IMR-90 (cell line): ENCODE measurements at regions not wholly inside any gene's neighbourhood (a gene's known extent, or its start where the extent isn't known, plus 50 kb on each side); places are given as distances from the start of the nearest gene placed in this dataset.

Source experiments
- ATAC-seq: fragments of 200-7000 bp; cut with Tn5 transposase; 2 replicates; pipeline ENCODE4 v1.9.1; 2020; ENCODE audit warnings: low read depth, mild to moderate bottlenecking, moderate library complexity
- BruUV-seq: library from RNA; stranded (reverse); fragments of 400-500 nt; replicated peaks from 2 replicates; lab custom pipeline; 2021; lab: Mats Ljungman, UMichigan
- CTCF ChIA-PET: fragments of 300-600 bp; formaldehyde crosslinking; extraction: SDS; loops from one replicate; lab custom pipeline; 2021; ENCODE audit warnings: antibody characterized with exemption; lab: Yijun Ruan, JAX
- POLR2A ChIA-PET: fragments of 300-600 bp; sonication (Branson Sonifier 250); formaldehyde crosslinking; loops from one replicate; lab custom pipeline; 2022; ENCODE audit warnings: antibody characterized with exemption; ENCODE audit not compliant: unreplicated experiment; lab: Charles Lee
- DNase-seq: peaks from one replicate; pipeline ENCODE4 v3.0.0; 2013
- H2AFZ ChIP-seq: replicated peaks from 2 replicates; pipeline ENCODE3; 2013; ENCODE audit warnings: low read length, mild to moderate bottlenecking; ENCODE audit not compliant: poor library complexity
- H2AK5ac ChIP-seq: 2 replicates; pipeline ENCODE4 v1.6.1; 2013; ENCODE audit warnings: low read depth, low read length, inconsistent platforms
- H2AK9ac ChIP-seq: replicated peaks from 2 replicates; pipeline ENCODE3; 2013; ENCODE audit warnings: mild to moderate bottlenecking, low read depth, low read length, moderate library complexity; ENCODE audit not compliant: poor library complexity
- H2BK120ac ChIP-seq: 2 replicates; pipeline ENCODE4 v1.6.1; 2013; ENCODE audit warnings: low read depth, low read length, inconsistent platforms
- H2BK15ac ChIP-seq: 3 replicates; pipeline ENCODE4 v1.6.1; 2013; ENCODE audit warnings: low read depth, low read length, inconsistent platforms
- H2BK20ac ChIP-seq: 2 replicates; pipeline ENCODE4 v1.6.1; 2013; ENCODE audit warnings: low read depth, mild to moderate bottlenecking, inconsistent platforms, low read length, moderate library complexity
- H2BK5ac ChIP-seq: 2 replicates; pipeline ENCODE4 v1.6.1; 2013; ENCODE audit warnings: mild to moderate bottlenecking, low read depth, low read length, inconsistent platforms; ENCODE audit not compliant: poor library complexity, severe bottlenecking
- H3K14ac ChIP-seq: replicated peaks from 2 replicates; pipeline ENCODE4 v1.6.1; 2013; ENCODE audit warnings: low read depth, low read length, inconsistent platforms
- H3K18ac ChIP-seq: 2 replicates; pipeline ENCODE4 v1.6.1; 2013; ENCODE audit warnings: low read depth, low read length, control low read depth
- H3K23ac ChIP-seq: 2 replicates; pipeline ENCODE4 v1.6.1; 2013; ENCODE audit warnings: low read depth, low read length, inconsistent platforms
- H3K27ac ChIP-seq: 2 replicates; pipeline ENCODE4 v1.5.1; 2013; ENCODE audit warnings: mild to moderate bottlenecking, control low read depth, low read length; ENCODE audit not compliant: insufficient read depth
- H3K27me3 ChIP-seq: 2 replicates; pipeline ENCODE4 v1.6.1; 2013; ENCODE audit warnings: low read length; ENCODE audit not compliant: control insufficient read depth, insufficient read depth
- H3K36me3 ChIP-seq: 2 replicates; pipeline ENCODE4 v1.6.1; 2013; ENCODE audit warnings: low read length, mixed read lengths; ENCODE audit not compliant: control insufficient read depth, insufficient read depth
- H3K4ac ChIP-seq: 2 replicates; pipeline ENCODE4 v1.6.1; 2013; ENCODE audit warnings: low read depth, low read length, inconsistent platforms
- H3K4me1 ChIP-seq: 2 replicates; pipeline ENCODE4 v1.6.1; 2013; ENCODE audit warnings: low read length, mixed read lengths; ENCODE audit not compliant: control insufficient read depth, insufficient read depth
- H3K4me2 ChIP-seq: 2 replicates; pipeline ENCODE4 v1.6.1; 2013; ENCODE audit warnings: low read depth, mild to moderate bottlenecking, control low read depth, low read length, moderate library complexity
- H3K4me3 ChIP-seq: 2 replicates; pipeline ENCODE4 v1.5.1; 2013; ENCODE audit warnings: low read depth, mild to moderate bottlenecking, control low read depth, low read length, moderate library complexity; ENCODE audit not compliant: insufficient read depth
- H3K56ac ChIP-seq: 2 replicates; pipeline ENCODE4 v1.6.1; 2013; ENCODE audit warnings: low read length, inconsistent platforms; ENCODE audit not compliant: insufficient read depth; ENCODE audit errors: extremely low read depth
- H3K79me1 ChIP-seq, 2 experiments: 2 replicates each; pipeline ENCODE4 v1.6.1; 2013; ENCODE audit warnings: low read length in 2 of 2, inconsistent platforms in 1 of 2, low read depth in 1 of 2
- H3K9ac ChIP-seq: 2 replicates; pipeline ENCODE4 v1.6.1; 2013; ENCODE audit warnings: low read depth, low read length, control low read depth
- H3K9me1 ChIP-seq: 2 replicates; pipeline ENCODE4 v1.6.1; 2013; ENCODE audit warnings: low read length, inconsistent platforms; ENCODE audit not compliant: insufficient read depth
- H3K9me3 ChIP-seq: 2 replicates; pipeline ENCODE4 v1.6.1; 2013; ENCODE audit warnings: low read length; ENCODE audit not compliant: control insufficient read depth, insufficient read depth
- H4K20me1 ChIP-seq: 2 replicates; pipeline ENCODE4 v1.6.1; 2013; ENCODE audit warnings: low read length, inconsistent platforms; ENCODE audit not compliant: insufficient read depth
- H4K5ac ChIP-seq: 2 replicates; pipeline ENCODE4 v1.6.1; 2013; ENCODE audit warnings: mild to moderate bottlenecking, low read depth, low read length, control low read depth
- H4K8ac ChIP-seq, 2 experiments: 2 replicates each; pipeline ENCODE4 v1.6.1; 2013; ENCODE audit warnings: low read depth in 2 of 2, low read length in 2 of 2, control low read depth in 1 of 2, inconsistent platforms in 1 of 2
- H4K91ac ChIP-seq: 2 replicates; pipeline ENCODE4 v1.6.1; 2013; ENCODE audit warnings: low read depth, low read length, inconsistent platforms; ENCODE audit not compliant: insufficient read depth
- CEBPB ChIP-seq: IDR thresholded peaks from 2 replicates; pipeline ENCODE4 v1.6.1; 2012; ENCODE audit warnings: low read depth, low read length, improper control_type of control experiment
- CHD1 ChIP-seq: IDR thresholded peaks from 2 replicates; pipeline ENCODE4 v1.6.1; 2012; ENCODE audit warnings: low read depth, low read length, improper control_type of control experiment
- ELK1 ChIP-seq: fragments of 150-350 bp; IDR thresholded peaks from 2 replicates; pipeline ENCODE4 v1.6.1; 2016; ENCODE audit warnings: low read depth, mild to moderate bottlenecking, low read length, moderate library complexity, borderline replicate concordance
- NFE2L2 ChIP-seq: fragments of 150-350 bp; IDR thresholded peaks from 2 replicates; pipeline ENCODE4 v1.6.1; 2016; ENCODE audit warnings: low read depth, mild to moderate bottlenecking, low read length
- RAD21 ChIP-seq: IDR thresholded peaks from 2 replicates; pipeline ENCODE4 v1.6.1; 2012; ENCODE audit warnings: low read length, improper control_type of control experiment
- RCOR1 ChIP-seq: IDR thresholded peaks from 2 replicates; pipeline ENCODE4 v1.6.1; 2012; ENCODE audit warnings: mild to moderate bottlenecking, low read length, improper control_type of control experiment; ENCODE audit not compliant: insufficient replicate concordance
- SMC3 ChIP-seq: fragments of 150-350 bp; IDR thresholded peaks from 2 replicates; pipeline ENCODE4 v1.6.1; 2016; ENCODE audit warnings: low read depth, mild to moderate bottlenecking, antibody characterized with exemption, low read length, moderate library complexity
- USF2 ChIP-seq: fragments of 150-350 bp; IDR thresholded peaks from 2 replicates; pipeline ENCODE4 v1.6.1; 2017; ENCODE audit warnings: mild to moderate bottlenecking, antibody characterized with exemption, low read length, low read depth
- whole genome bisulfite sequencing, 2 experiments: methylation state at CpG; one replicate each; pipeline versions ENCODE4 v1.1.5 to v1.1.7; 2013; ENCODE audit warnings: missing lambda C conversion rate in 2 of 2; ENCODE audit not compliant: insufficient read length in 1 of 2; ENCODE audit errors: extremely low coverage in 2 of 2; 5-methylcytosine and 5-hydroxymethylcytosine counted together
- dilution Hi-C: fragments of 300-500 bp; cut with HindIII; formaldehyde crosslinking; loops from one replicate; pipeline ENCODE4 v1.14.3; 2018; ENCODE audit warnings: low sequenced_read_pairs; ENCODE audit not compliant: unreplicated experiment
- in situ Hi-C: fragments of 300-500 bp; cut with MboI; formaldehyde crosslinking; loops from 3 replicates; pipeline ENCODE4 v1.14.3; 2019; ENCODE audit warnings: low sequenced_read_pairs, inconsistent platforms, mixed read lengths
- intact Hi-C: fragments of 100-400 bp; cut with micrococcal nuclease; formaldehyde crosslinking; loops from 2 replicates; pipeline ENCODE4 v1.10.0; 2022

GRCh38 chr5:166068547-166069335, 2222.7 kb upstream of the WWC1 start:
- Histone ChIP-seq H3K4me2 (no peak overlapping the region), H3K27me3 (no peaks in the 10 kb centered on the region), H3K36me3 (no peaks in the 10 kb centered on the region), H3K4me3 (no peak overlapping the region), H3K9me3 (peaks cover 9% of the 10 kb centered on the region), H2BK5ac (no peak overlapping the region), H3K9me1 (no peaks in the 10 kb centered on the region), H3K79me1 (no peaks in the 10 kb centered on the region), H3K4ac (no peak overlapping the region), H3K14ac (no peak overlapping the region), H2BK20ac (no peak overlapping the region), H3K4me1 (no peaks in the 10 kb centered on the region), H4K20me1 (no peaks in the 10 kb centered on the region), H4K8ac (no peak overlapping the region), H2AK9ac (no peak overlapping the region), H3K27ac (no peak overlapping the region), H4K91ac (no peak overlapping the region), H4K5ac (no peak overlapping the region), H3K23ac (no peak overlapping the region), H2BK120ac (no peak overlapping the region), H2AK5ac (no peak overlapping the region), H2BK15ac (no peak overlapping the region), H2AFZ (no peak overlapping the region), H3K9ac (no peak overlapping the region), H3K56ac (no peak overlapping the region), H3K18ac (no peak overlapping the region)
- 80% methylated on average over 2 of the region's 9 CpGs; no CpG with 5 or more reads in 1 of the 2 experiments for WGBS, 2 experiments
- ChIA-PET POLR2A (no interaction called here), CTCF (interaction anchor here (0.6 kb wide), 1 partner anchor 396 kb away, joined by 3 read pairs; no protein-coding TSS in a partner anchor)
- dilution Hi-C loops (no loop called here), in situ Hi-C loops (no loop called here), intact Hi-C loops (no loop called here)
- BruUV-seq: no TSS peak
- ATAC-seq: no peak
- DNase-seq: no peak
- no peak for TF ChIP-seq USF2
- TF ChIP-seq ELK1: no peak
- TF ChIP-seq RAD21: no peak
- TF ChIP-seq SMC3: no peak
- TF ChIP-seq CEBPB: no peak
- TF ChIP-seq NFE2L2: no peak
- no peak for TF ChIP-seq RCOR1
- no peak for TF ChIP-seq CHD1
